Activated T-cell treated with anti-CD3 and anti-CD28 coated beads, Interleukin-2, amount 50 U/mL, for 72 hours (primary cell): ENCODE measurements at regions not wholly inside any gene's neighbourhood (a gene's known extent, or its start where the extent isn't known, plus 50 kb on each side); places are given as distances from the start of the nearest gene placed in this dataset.

Experiments used
- ATAC-seq, 2 donors: fragments of 150-1000 bp; cut with Tn5 transposase; replicated peaks in 1 of 2; 2 replicates each; pipeline ENCODE4 v1.10.0; 2021; ENCODE audit warnings: moderate library complexity in 2 of 2, mild to moderate bottlenecking in 1 of 2
- DNase-seq, 2 donors: peaks; one replicate each; pipeline ENCODE4 v3.0.0; 2021 to 2022; ENCODE audit warnings: mixed read lengths in 1 of 2
- H3K27ac Mint-ChIP-seq: one replicate; pipeline ENCODE4 v1.8.0; 2022; ENCODE audit warnings: mild to moderate bottlenecking, moderate library complexity, mixed read lengths
- H3K27me3 Mint-ChIP-seq: one replicate; pipeline ENCODE4 v1.8.0; 2022; ENCODE audit warnings: low read depth, mixed read lengths
- H3K36me3 Mint-ChIP-seq, 2 donors: one replicate each; pipeline ENCODE4 v1.8.0; 2022; ENCODE audit warnings: mixed read lengths in 2 of 2, mild to moderate bottlenecking in 1 of 2; ENCODE audit not compliant: insufficient read depth in 2 of 2
- H3K4me1 Mint-ChIP-seq: one replicate; pipeline ENCODE4 v1.8.0; 2022; ENCODE audit warnings: low read depth, mixed read lengths
- H3K4me3 Mint-ChIP-seq, 2 donors: one replicate each; pipeline ENCODE4 v1.8.0; 2022; ENCODE audit warnings: mild to moderate bottlenecking in 2 of 2, mixed read lengths in 2 of 2, moderate library complexity in 2 of 2
- H3K9me3 Mint-ChIP-seq, 2 donors: one replicate each; pipeline ENCODE4 v1.8.0; 2022; ENCODE audit warnings: mixed read lengths in 2 of 2

- H3K4me1 Mint-ChIP-seq: no peaks in the 10 kb centered on the region
- no peaks in the 10 kb centered on the region for H3K36me3 Mint-ChIP-seq
- no peak overlapping the region for H3K27ac Mint-ChIP-seq
- H3K4me3 Mint-ChIP-seq: no peak overlapping the region
- H3K27me3 Mint-ChIP-seq: peaks cover 6% of the 10 kb centered on the region
- H3K9me3 Mint-ChIP-seq: peaks cover 2 to 9% of the 10 kb centered on the region in 2 donors
- DNase-seq (no peak), ATAC-seq (no peak)
Measured at GRCh38 chr7:108808549-108809266, 239.0 kb downstream of the DNAJB9 start.

GRCh38 chr7:108809356-108809755 lies 239.7 kb downstream of the DNAJB9 start:
- Mint-ChIP-seq H3K36me3 (no peaks in the 10 kb centered on the region), H3K4me3 (no peak overlapping the region), H3K9me3 (peaks cover 2 to 9% of the 10 kb centered on the region in 2 donors), H3K4me1 (no peaks in the 10 kb centered on the region), H3K27ac (no peak overlapping the region), H3K27me3 (peaks cover 2% of the 10 kb centered on the region)
- DNase-seq (no peak), ATAC-seq (no peak)

DNA sequence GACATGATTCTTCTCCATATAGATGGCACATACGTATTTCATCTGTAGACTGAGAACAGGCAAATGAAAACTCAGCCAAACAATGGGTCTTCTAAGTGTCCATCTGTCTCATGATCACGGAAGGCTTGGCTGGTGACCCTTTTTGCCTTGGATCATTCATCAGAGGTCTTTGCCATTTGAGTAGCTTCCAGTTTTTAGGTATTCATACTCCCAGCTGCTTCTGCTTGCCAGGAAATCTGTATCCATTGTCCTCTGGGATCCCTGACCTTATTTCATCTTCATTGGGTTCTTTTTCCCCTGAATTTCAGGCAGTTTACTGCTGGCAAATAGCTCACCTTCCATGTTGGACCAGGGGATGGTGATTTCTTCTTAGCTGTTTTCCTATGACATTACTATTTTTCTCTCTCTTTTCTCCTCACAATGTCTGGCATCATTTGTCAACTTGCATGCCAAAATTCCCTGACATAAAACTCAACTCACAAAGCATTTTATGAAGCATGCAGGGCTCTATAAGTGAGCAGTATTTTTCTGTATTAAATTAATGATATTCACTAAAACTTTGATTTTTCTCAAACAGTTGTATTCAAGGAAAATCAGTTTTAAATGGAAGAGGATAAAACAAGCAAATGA lies 241.2 kb downstream of the DNAJB9 start:
- no peak overlapping the region for H3K4me3 Mint-ChIP-seq
- H3K4me1 Mint-ChIP-seq: no peaks in the 10 kb centered on the region
- ATAC-seq (no peak), DNase-seq (no peak)
- no peak overlapping the region for H3K27ac Mint-ChIP-seq
- H3K27me3 Mint-ChIP-seq: no peaks in the 10 kb centered on the region
- peaks cover 0 to 9% of the 10 kb centered on the region in 2 donors for H3K9me3 Mint-ChIP-seq
- H3K36me3 Mint-ChIP-seq: no peaks in the 10 kb centered on the region

GRCh38 chr7:108813251-108814014 lies 243.8 kb downstream of the DNAJB9 start:
- Mint-ChIP-seq H3K9me3 (peaks cover 0 to 14% of the 10 kb centered on the region in 2 donors), H3K4me3 (no peak overlapping the region), H3K36me3 (no peaks in the 10 kb centered on the region), H3K27me3 (no peaks in the 10 kb centered on the region), H3K4me1 (no peaks in the 10 kb centered on the region), H3K27ac (no peak overlapping the region)
- ATAC-seq (no peak), DNase-seq (no peak)

GRCh38 chr7:108815815-108816214 lies 246.1 kb downstream of the DNAJB9 start:
- H3K36me3 Mint-ChIP-seq: no peaks in the 10 kb centered on the region
- peaks cover 0 to 14% of the 10 kb centered on the region in 2 donors for H3K9me3 Mint-ChIP-seq
- no peak overlapping the region for H3K27ac Mint-ChIP-seq
- no peaks in the 10 kb centered on the region for H3K4me1 Mint-ChIP-seq
- no peak overlapping the region for H3K4me3 Mint-ChIP-seq
- ATAC-seq (no peak), DNase-seq (no peak)
- H3K27me3 Mint-ChIP-seq: no peaks in the 10 kb centered on the region

DNA sequence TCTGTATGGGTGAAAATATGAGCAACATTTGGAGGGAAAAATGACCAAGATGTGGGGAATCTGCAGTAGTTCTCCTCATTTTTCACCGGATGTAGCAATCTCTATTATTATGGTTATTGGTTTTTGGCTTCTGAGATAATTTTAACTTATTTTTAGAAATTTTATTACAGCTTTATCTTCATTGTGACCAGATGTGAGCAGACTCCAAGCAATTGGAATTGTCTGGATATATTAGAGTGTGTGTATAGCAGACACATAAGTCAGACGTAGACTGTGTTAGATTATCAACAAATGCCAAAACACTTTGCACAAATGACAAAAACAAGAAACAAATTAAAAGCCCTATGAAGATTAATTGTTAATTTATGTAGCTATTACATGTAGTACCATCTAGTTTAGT lies 249.1 kb downstream of the DNAJB9 start:
- Mint-ChIP-seq H3K36me3 (no peaks in the 10 kb centered on the region), H3K4me3 (no peak overlapping the region), H3K9me3 (peaks cover 0 to 5% of the 10 kb centered on the region in 2 donors), H3K27me3 (no peaks in the 10 kb centered on the region), H3K4me1 (no peaks in the 10 kb centered on the region), H3K27ac (no peak overlapping the region)
- DNase-seq (no peak), ATAC-seq (no peak)

DNA sequence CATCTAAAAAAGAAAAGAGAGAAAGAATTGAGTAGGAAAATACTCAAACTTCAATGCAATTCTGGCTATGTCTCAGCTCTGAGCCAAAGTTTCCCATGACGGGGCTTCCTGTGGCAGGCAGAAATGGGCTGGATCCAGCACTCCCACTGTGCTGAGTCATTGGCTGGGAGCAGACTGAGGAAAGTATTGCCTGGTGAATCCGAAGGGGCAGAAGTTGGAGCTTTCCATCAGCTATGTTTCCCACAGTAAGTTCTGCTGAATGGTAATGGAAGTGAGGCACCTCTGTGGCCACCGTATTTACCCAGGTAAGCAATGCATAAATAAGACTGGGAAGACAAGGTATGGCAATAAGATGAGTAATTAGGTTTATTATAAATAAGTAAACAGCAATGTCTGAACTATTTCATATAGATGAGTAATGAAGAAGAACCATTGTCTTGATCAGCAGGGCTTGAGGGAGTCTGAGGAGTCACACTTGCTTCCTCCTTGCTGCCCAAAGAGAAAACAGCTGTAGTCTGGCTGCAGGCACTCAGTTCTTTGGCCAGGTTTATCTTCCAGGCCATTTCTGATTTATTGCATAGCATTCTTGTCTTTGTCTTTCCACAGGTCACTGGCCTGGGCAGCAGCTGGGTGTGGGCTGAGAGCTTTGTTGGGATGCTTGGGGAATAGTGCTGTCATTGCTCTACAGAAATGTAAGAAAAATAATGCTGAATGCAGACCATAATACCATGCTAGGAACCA lies 255.3 kb downstream of the DNAJB9 start:
- no peaks in the 10 kb centered on the region for H3K27me3 Mint-ChIP-seq
- H3K27ac Mint-ChIP-seq: no peak overlapping the region
- H3K9me3 Mint-ChIP-seq: no peaks in the 10 kb centered on the region
- no peak overlapping the region for H3K4me3 Mint-ChIP-seq
- DNase-seq (no peak), ATAC-seq (no peak)
- no peaks in the 10 kb centered on the region for H3K36me3 Mint-ChIP-seq
- H3K4me1 Mint-ChIP-seq: no peaks in the 10 kb centered on the region

GRCh38 chr7:108825581-108825909 lies 255.9 kb downstream of the DNAJB9 start:
- H3K36me3 Mint-ChIP-seq: no peaks in the 10 kb centered on the region
- H3K27ac Mint-ChIP-seq: no peak overlapping the region
- ATAC-seq (no peak), DNase-seq (no peak)
- H3K4me1 Mint-ChIP-seq: no peaks in the 10 kb centered on the region
- H3K9me3 Mint-ChIP-seq: no peaks in the 10 kb centered on the region
- H3K4me3 Mint-ChIP-seq: no peak overlapping the region
- H3K27me3 Mint-ChIP-seq: no peaks in the 10 kb centered on the region

GRCh38 chr7:108836256-108836655 lies 266.6 kb downstream of the DNAJB9 start:
- H3K4me1 Mint-ChIP-seq: no peaks in the 10 kb centered on the region
- DNase-seq (no peak), ATAC-seq (no peak)
- H3K9me3 Mint-ChIP-seq: peaks cover 2 to 8% of the 10 kb centered on the region in 2 donors
- no peaks in the 10 kb centered on the region for H3K36me3 Mint-ChIP-seq
- H3K27me3 Mint-ChIP-seq: no peaks in the 10 kb centered on the region
- no peak overlapping the region for H3K4me3 Mint-ChIP-seq
- H3K27ac Mint-ChIP-seq: no peak overlapping the region

DNA sequence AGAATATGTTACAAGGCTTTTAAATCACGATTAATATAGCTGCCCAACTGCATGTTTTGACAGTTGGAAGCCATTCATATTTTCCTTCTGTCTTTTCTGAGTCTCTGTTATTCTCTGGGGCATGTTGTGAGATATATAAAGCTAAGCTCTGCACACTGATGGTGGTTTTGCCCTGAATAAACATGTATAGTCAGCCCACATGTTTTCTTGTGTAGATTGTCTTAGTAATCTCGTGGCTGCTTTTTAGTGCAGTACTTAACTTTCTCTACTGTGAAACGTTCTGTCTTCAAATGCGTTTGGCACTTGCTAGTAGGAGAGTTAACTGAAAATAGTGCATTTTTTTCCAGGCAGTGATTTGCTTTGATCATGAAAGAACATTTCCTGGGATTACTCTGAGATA lies 268.5 kb downstream of the DNAJB9 start:
- ATAC-seq: no peak

GRCh38 chr7:108839076-108839475 lies 269.4 kb downstream of the DNAJB9 start:
- Mint-ChIP-seq H3K9me3 (peaks cover 3 to 7% of the 10 kb centered on the region in 2 donors), H3K36me3 (no peaks in the 10 kb centered on the region), H3K4me3 (no peak overlapping the region), H3K27ac (no peak overlapping the region), H3K4me1 (no peaks in the 10 kb centered on the region), H3K27me3 (no peaks in the 10 kb centered on the region)
- no peak for ATAC-seq
- no peak for DNase-seq

More for the DNA sequence above, 268.5 kb downstream of the DNAJB9 start:
- H3K27me3 Mint-ChIP-seq: no peaks in the 10 kb centered on the region
- H3K4me3 Mint-ChIP-seq: no peak overlapping the region
- no peaks in the 10 kb centered on the region for H3K36me3 Mint-ChIP-seq
- no peak for DNase-seq
- H3K27ac Mint-ChIP-seq: no peak overlapping the region
- H3K9me3 Mint-ChIP-seq: peaks cover 3 to 8% of the 10 kb centered on the region in 2 donors
- H3K4me1 Mint-ChIP-seq: no peaks in the 10 kb centered on the region

DNA sequence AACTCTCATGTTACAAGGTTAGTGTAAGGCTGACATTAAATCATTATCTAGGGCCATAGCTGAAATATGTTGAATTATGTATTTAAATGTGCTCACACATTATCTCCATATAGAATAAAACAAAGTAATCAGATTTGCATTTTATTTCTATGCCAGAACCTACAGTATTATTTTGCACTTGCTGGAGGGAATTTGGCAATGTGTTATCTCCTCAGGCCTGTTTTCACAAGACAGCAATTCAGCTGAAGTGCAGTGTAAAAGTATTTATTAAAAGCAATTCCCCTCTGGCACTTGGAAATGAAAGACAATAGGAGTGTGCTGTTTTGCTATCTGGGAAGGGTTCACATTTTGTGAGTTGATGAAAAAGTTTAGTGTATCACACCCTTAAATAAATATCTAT lies 276.3 kb downstream of the DNAJB9 start:
- Mint-ChIP-seq H3K27me3 (no peaks in the 10 kb centered on the region), H3K4me1 (no peaks in the 10 kb centered on the region), H3K27ac (no peak overlapping the region), H3K36me3 (no peaks in the 10 kb centered on the region), H3K4me3 (no peak overlapping the region), H3K9me3 (peaks cover 0 to 3% of the 10 kb centered on the region in 2 donors)
- ATAC-seq: no peak
- DNase-seq: no peak

DNA sequence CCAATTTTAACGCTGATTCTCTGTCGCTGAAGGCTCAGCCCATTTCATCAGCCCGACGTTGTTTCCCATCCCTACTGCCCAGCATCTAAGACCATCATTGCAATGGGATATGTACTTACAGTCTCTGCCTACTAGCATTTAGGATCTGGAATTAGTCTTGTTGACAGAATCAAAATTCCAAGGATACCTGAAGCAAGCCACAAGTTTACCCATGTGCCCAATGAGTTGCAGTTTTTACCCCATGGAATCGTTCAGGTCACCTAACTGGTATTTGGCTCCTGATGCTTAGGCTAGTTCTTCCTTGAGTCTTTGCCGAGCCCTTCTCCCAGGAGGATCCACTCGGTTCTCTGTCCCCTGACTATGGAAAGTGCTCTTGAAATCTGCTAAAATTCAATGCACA lies 276.8 kb downstream of the DNAJB9 start:
- no peaks in the 10 kb centered on the region for H3K36me3 Mint-ChIP-seq
- ATAC-seq (no peak), DNase-seq (no peak)
- H3K4me3 Mint-ChIP-seq: no peak overlapping the region
- H3K27me3 Mint-ChIP-seq: no peaks in the 10 kb centered on the region
- H3K4me1 Mint-ChIP-seq: no peaks in the 10 kb centered on the region
- H3K9me3 Mint-ChIP-seq: peaks cover 0 to 3% of the 10 kb centered on the region in 2 donors
- H3K27ac Mint-ChIP-seq: no peak overlapping the region
